Parathyroid adenoma (tissue), 2 donors: ENCODE measurements at regions not wholly inside any gene's neighbourhood (a gene's known extent, or its start where the extent isn't known, plus 50 kb on each side); places are given as distances from the start of the nearest gene placed in this dataset.

Experiments used
- H2AFZ ChIP-seq: fragments of 300-600 bp; sonication (generic); one replicate; pipeline ENCODE4 v1.7.0; 2017; ENCODE audit warnings: antibody characterized with exemption, mild to moderate bottlenecking
- H3K27ac ChIP-seq: fragments of 300-600 bp; sonication (generic); one replicate; pipeline ENCODE4 v1.7.0; 2017
- H3K27me3 ChIP-seq: fragments of 300-600 bp; sonication (generic); one replicate; pipeline ENCODE4 v1.7.0; 2017; ENCODE audit warnings: low read length; ENCODE audit not compliant: control insufficient read depth, insufficient read depth
- H3K36me3 ChIP-seq: fragments of 300-600 bp; sonication (generic); one replicate; pipeline ENCODE4 v1.7.0; 2017; ENCODE audit warnings: low read length; ENCODE audit not compliant: control insufficient read depth, insufficient read depth
- H3K4me1 ChIP-seq: fragments of 300-600 bp; sonication (generic); one replicate; pipeline ENCODE4 v1.7.0; 2017; ENCODE audit warnings: control low read depth
- H3K4me2 ChIP-seq: fragments of 300-600 bp; sonication (generic); one replicate; pipeline ENCODE4 v1.7.0; 2017; ENCODE audit warnings: low read length
- H3K4me3 ChIP-seq: fragments of 300-600 bp; sonication (generic); one replicate; pipeline ENCODE4 v1.7.0; 2017; ENCODE audit warnings: low read depth, low read length
- H3K79me2 ChIP-seq: fragments of 300-600 bp; sonication (generic); one replicate; pipeline ENCODE4 v1.7.0; 2017; ENCODE audit warnings: control low read depth
- H3K9ac ChIP-seq: fragments of 300-600 bp; sonication (generic); one replicate; pipeline ENCODE4 v1.7.0; 2017; ENCODE audit warnings: mild to moderate bottlenecking
- H3K9me3 ChIP-seq: fragments of 300-600 bp; sonication (generic); one replicate; pipeline ENCODE4 v1.7.0; 2017; ENCODE audit warnings: low read length; ENCODE audit not compliant: control insufficient read depth
- CTCF ChIP-seq: fragments of 300-600 bp; sonication (generic); IDR thresholded peaks from one replicate; pipeline ENCODE4 v1.7.0; 2017; ENCODE audit warnings: antibody characterized with exemption, mild to moderate bottlenecking
- donor health status: primary hyperparathyroidism.

- Histone ChIP-seq H3K79me2 (no peaks in the 10 kb centered on the region), H2AFZ (no peak overlapping the region), H3K9ac (no peak overlapping the region), H3K36me3 (no peaks in the 10 kb centered on the region), H3K4me3 (no peak overlapping the region), H3K9me3 (no peaks in the 10 kb centered on the region), H3K27ac (no peak overlapping the region), H3K4me2 (no peak overlapping the region), H3K4me1 (no peaks in the 10 kb centered on the region), H3K27me3 (no peaks in the 10 kb centered on the region)
- TF ChIP-seq CTCF, result no peak
These were observed 279.3 kb downstream of the BMP7 start for GRCh38 chr20:56986931-56987720.

- H3K79me2 ChIP-seq, result no peaks in the 10 kb centered on the region
- H3K4me3 ChIP-seq, result no peak overlapping the region
- no peaks in the 10 kb centered on the region for H3K27me3 ChIP-seq
- H3K27ac ChIP-seq, result no peak overlapping the region
- no peaks in the 10 kb centered on the region for H3K4me1 ChIP-seq
- H3K4me2 ChIP-seq, result no peak overlapping the region
- H2AFZ ChIP-seq, result no peak overlapping the region
- TF ChIP-seq CTCF, result no peak
- H3K36me3 ChIP-seq, result no peaks in the 10 kb centered on the region
- H3K9ac ChIP-seq, result no peak overlapping the region
- no peaks in the 10 kb centered on the region for H3K9me3 ChIP-seq
These were observed 278.5 kb downstream of the BMP7 start for GRCh38 chr20:56987986-56988385.

- no peaks in the 10 kb centered on the region for H3K9me3 ChIP-seq
- H3K4me2 ChIP-seq, result no peak overlapping the region
- no peaks in the 10 kb centered on the region for H3K27me3 ChIP-seq
- TF ChIP-seq CTCF, result no peak
- H3K27ac ChIP-seq, result no peak overlapping the region
- no peak overlapping the region for H3K9ac ChIP-seq
- no peaks in the 10 kb centered on the region for H3K79me2 ChIP-seq
- H3K36me3 ChIP-seq, result no peaks in the 10 kb centered on the region
- H2AFZ ChIP-seq, result no peak overlapping the region
- no peak overlapping the region for H3K4me3 ChIP-seq
- no peaks in the 10 kb centered on the region for H3K4me1 ChIP-seq
These were observed 278.0 kb downstream of the BMP7 start for GRCh38 chr20:56988446-56988845.

GRCh38 chr20:56989516-56989915 is 276.9 kb downstream of the BMP7 start:
- H3K36me3 ChIP-seq, result no peaks in the 10 kb centered on the region
- no peak overlapping the region for H3K4me2 ChIP-seq
- no peak overlapping the region for H3K9ac ChIP-seq
- H2AFZ ChIP-seq, result no peak overlapping the region
- H3K4me1 ChIP-seq, result no peaks in the 10 kb centered on the region
- no peaks in the 10 kb centered on the region for H3K27me3 ChIP-seq
- H3K9me3 ChIP-seq, result no peaks in the 10 kb centered on the region
- H3K4me3 ChIP-seq, result no peak overlapping the region
- no peaks in the 10 kb centered on the region for H3K79me2 ChIP-seq
- TF ChIP-seq CTCF, result no peak
- no peak overlapping the region for H3K27ac ChIP-seq

GRCh38 chr20:56993020-56993559 is 273.4 kb downstream of the BMP7 start:
- Histone ChIP-seq H3K27ac (no peak overlapping the region), H3K9me3 (no peaks in the 10 kb centered on the region), H3K4me3 (no peak overlapping the region), H2AFZ (no peak overlapping the region), H3K4me1 (no peaks in the 10 kb centered on the region), H3K4me2 (no peak overlapping the region), H3K79me2 (no peaks in the 10 kb centered on the region), H3K9ac (no peak overlapping the region), H3K36me3 (no peaks in the 10 kb centered on the region), H3K27me3 (no peaks in the 10 kb centered on the region)
- no peak for TF ChIP-seq CTCF
